ENCODE measurements at regions not wholly inside any gene's neighbourhood (a gene's known extent, or its start where the extent isn't known, plus 50 kb on each side); places are given as distances from the start of the nearest gene placed in this dataset.
"Not testable (repeated sequence)": the region's sequence is repeated elsewhere in the genome, so short reads cannot be mapped to it uniquely, and the experiment has no call there.

DNA sequence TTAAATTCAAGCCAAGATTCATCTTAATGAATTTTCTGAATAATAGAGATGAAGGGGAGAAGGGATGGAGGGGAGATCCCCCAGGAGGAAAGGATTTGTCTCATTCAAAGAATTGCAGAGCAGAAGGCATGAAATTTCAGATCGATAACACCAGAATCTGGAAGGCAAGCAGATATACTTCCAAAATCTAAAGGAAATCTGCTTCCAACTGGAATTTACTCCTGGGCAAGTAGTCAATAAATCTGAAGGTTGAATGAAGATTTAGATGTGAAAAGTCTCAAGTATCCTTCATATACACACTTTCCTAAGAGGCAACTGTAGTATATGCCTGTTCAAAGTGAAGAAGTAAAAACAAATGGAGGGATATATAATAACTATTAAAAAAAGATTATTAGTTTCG, 1190.8 kb upstream of the CELF4 start:
- H3K27ac Mint-ChIP-seq: no peak overlapping the region
- Histone ChIP-seq H3K4me1 (ENCODE audit: insufficient read depth, low read length) (no peaks in the 10 kb centered on the region), H3K27ac (ENCODE audit: low read depth, low read length) (no peak overlapping the region), H3K9me3 (ENCODE audit: low read length) (no peaks in the 10 kb centered on the region), H3K27me3 (ENCODE audit: insufficient read depth, low read length, poor library complexity, severe bottlenecking) (no peaks in the 10 kb centered on the region), H3K4me3 (ENCODE audit: low read length) (no peak overlapping the region), H3K36me3 (ENCODE audit: insufficient read depth, low read length) (no peaks in the 10 kb centered on the region)
- H3K4me1 Mint-ChIP-seq: no peaks in the 10 kb centered on the region
- POLR2A ChIA-PET: no interaction called here
- no peaks in the 10 kb centered on the region for H3K36me3 Mint-ChIP-seq
- no peak for DNase-seq
- no peaks in the 10 kb centered on the region for H3K27me3 Mint-ChIP-seq
- H3K9me3 Mint-ChIP-seq: peaks cover 0 to 12% (median 4%) of the 10 kb centered on the region in 5 donors
- H3K4me3 Mint-ChIP-seq: no peak overlapping the region
- CTCF ChIA-PET: no interaction called here

DNA sequence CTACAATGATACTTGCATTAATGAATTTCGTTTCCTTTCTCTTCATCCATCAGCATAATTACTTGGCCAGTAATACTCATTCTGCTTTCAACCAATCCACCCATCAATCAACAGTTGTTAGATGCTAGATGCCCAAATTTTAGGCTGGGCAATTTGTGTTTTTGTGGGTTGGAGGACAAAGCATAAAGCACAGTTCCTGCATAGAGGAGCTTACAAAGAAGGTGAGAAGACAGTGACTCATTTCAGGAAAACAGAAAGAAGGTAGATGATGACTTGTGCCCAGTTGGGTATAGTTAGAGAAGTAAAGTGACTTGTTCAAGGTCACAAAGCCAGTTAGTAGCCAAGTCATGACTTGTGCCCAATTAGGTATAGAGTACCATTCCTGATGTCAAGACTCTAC, 1186.8 kb upstream of the CELF4 start:
- no peaks in the 10 kb centered on the region for H3K27me3 ChIP-seq (ENCODE audit: insufficient read depth, low read length, poor library complexity, severe bottlenecking)
- H3K36me3 ChIP-seq (ENCODE audit: insufficient read depth, low read length): no peaks in the 10 kb centered on the region
- no peak overlapping the region for H3K27ac ChIP-seq (ENCODE audit: low read depth, low read length)
- H3K27ac Mint-ChIP-seq: no peak overlapping the region
- no peak overlapping the region for H3K4me3 ChIP-seq (ENCODE audit: low read length)
- no peaks in the 10 kb centered on the region for H3K4me1 ChIP-seq (ENCODE audit: insufficient read depth, low read length)
- no peak for DNase-seq
- no peaks in the 10 kb centered on the region for H3K27me3 Mint-ChIP-seq
- ChIA-PET CTCF (no interaction called here), POLR2A (no interaction called here)
- no peaks in the 10 kb centered on the region for H3K9me3 ChIP-seq (ENCODE audit: low read length)
- no peaks in the 10 kb centered on the region for H3K4me1 Mint-ChIP-seq
- H3K9me3 Mint-ChIP-seq: peaks cover 0 to 7% (median 0%) of the 10 kb centered on the region in 5 donors
- no peak overlapping the region for H3K4me3 Mint-ChIP-seq
- no peaks in the 10 kb centered on the region for H3K36me3 Mint-ChIP-seq

DNA sequence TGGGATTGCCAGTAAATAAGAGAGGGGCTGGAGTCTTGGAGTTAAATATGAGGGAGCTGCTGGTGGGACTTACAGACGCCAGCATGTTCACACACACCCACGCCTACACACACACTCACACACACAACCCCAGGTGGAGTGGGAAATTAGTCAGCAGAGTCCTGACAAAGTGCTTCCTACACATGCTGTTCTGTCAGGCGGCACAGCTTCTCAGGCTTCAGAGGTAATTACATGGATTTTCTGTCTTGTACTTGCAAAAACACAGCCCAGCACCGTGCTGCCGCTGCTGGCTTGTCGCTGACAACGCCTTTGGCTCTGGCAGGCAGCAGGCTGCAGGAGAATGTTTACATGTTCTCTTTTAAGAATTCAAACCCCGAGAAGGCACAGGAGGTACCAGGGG, 1186.3 kb upstream of the CELF4 start:
- H3K9me3 ChIP-seq (ENCODE audit: low read length): no peaks in the 10 kb centered on the region
- Mint-ChIP-seq H3K36me3 (no peaks in the 10 kb centered on the region), H3K4me1 (no peaks in the 10 kb centered on the region), H3K9me3 (peaks cover 0 to 7% (median 1%) of the 10 kb centered on the region in 5 donors), H3K4me3 (no peak overlapping the region), H3K27me3 (no peaks in the 10 kb centered on the region), H3K27ac (no peak overlapping the region)
- no peaks in the 10 kb centered on the region for H3K27me3 ChIP-seq (ENCODE audit: insufficient read depth, low read length, poor library complexity, severe bottlenecking)
- no peak overlapping the region for H3K4me3 ChIP-seq (ENCODE audit: low read length)
- no peaks in the 10 kb centered on the region for H3K4me1 ChIP-seq (ENCODE audit: insufficient read depth, low read length)
- no peak for DNase-seq
- CTCF ChIA-PET: no interaction called here
- H3K27ac ChIP-seq (ENCODE audit: low read depth, low read length): no peak overlapping the region
- POLR2A ChIA-PET: no interaction called here
- H3K36me3 ChIP-seq (ENCODE audit: insufficient read depth, low read length): no peaks in the 10 kb centered on the region

DNA sequence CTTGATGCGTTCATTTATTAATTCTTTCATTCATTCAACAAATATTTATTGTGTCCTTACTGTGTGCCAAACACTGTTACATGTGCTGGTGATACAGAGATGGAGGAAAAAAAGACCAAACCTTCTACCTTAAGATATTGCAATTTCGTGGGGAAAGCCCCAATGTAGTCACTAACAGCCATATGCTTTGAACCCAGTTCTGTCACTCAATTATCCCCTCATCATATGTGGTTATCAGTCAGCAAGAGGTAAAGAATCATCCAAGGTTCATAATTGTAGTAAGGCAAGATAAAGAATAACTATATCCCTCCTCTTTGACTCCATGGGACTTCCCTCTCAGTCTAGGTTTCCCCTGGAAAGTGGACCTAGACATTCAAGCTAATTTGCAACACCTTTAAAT, 1185.6 kb upstream of the CELF4 start:
- Histone ChIP-seq H3K27ac (ENCODE audit: low read depth, low read length) (no peak overlapping the region), H3K27me3 (ENCODE audit: insufficient read depth, low read length, poor library complexity, severe bottlenecking) (no peaks in the 10 kb centered on the region), H3K4me1 (ENCODE audit: insufficient read depth, low read length) (no peaks in the 10 kb centered on the region), H3K36me3 (ENCODE audit: insufficient read depth, low read length) (no peaks in the 10 kb centered on the region), H3K9me3 (ENCODE audit: low read length) (no peaks in the 10 kb centered on the region), H3K4me3 (ENCODE audit: low read length) (no peak overlapping the region)
- ChIA-PET POLR2A (no interaction called here), CTCF (no interaction called here)
- peaks cover 0 to 9% (median 1%) of the 10 kb centered on the region in 5 donors for H3K9me3 Mint-ChIP-seq
- H3K27ac Mint-ChIP-seq: no peak overlapping the region
- no peak overlapping the region for H3K4me3 Mint-ChIP-seq
- H3K36me3 Mint-ChIP-seq: no peaks in the 10 kb centered on the region
- no peak for DNase-seq
- H3K4me1 Mint-ChIP-seq: no peaks in the 10 kb centered on the region
- no peaks in the 10 kb centered on the region for H3K27me3 Mint-ChIP-seq

DNA sequence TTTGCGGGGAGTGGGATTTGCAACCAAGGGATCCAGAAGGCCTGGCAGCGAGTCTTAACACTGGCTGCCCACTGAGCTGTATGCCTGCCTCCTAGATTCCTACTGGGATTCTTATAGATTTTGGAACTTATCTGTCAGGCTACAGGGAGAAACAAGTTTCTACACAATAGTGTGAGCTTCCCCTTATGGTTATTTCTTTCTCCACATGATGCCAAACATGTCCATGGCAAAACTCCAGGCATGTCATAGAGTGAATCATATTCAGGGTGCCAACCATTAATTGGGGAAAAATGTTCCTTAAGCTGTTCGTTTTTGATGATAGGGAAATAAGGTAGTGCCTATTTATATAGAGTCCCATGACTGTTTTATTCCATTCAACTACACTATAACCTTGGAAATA, 1185.2 kb upstream of the CELF4 start:
- Mint-ChIP-seq H3K27me3 (peaks cover 0 to under 1% of the 10 kb centered on the region in 2 donors), H3K27ac (no peak overlapping the region), H3K4me3 (no peak overlapping the region), H3K4me1 (no peaks in the 10 kb centered on the region), H3K36me3 (no peaks in the 10 kb centered on the region), H3K9me3 (peaks cover 0 to 9% (median 1%) of the 10 kb centered on the region in 5 donors)
- Histone ChIP-seq H3K4me1 (ENCODE audit: insufficient read depth, low read length) (no peaks in the 10 kb centered on the region), H3K27ac (ENCODE audit: low read depth, low read length) (no peak overlapping the region), H3K4me3 (ENCODE audit: low read length) (no peak overlapping the region), H3K9me3 (ENCODE audit: low read length) (no peaks in the 10 kb centered on the region), H3K36me3 (ENCODE audit: insufficient read depth, low read length) (no peaks in the 10 kb centered on the region), H3K27me3 (ENCODE audit: insufficient read depth, low read length, poor library complexity, severe bottlenecking) (no peaks in the 10 kb centered on the region)
- DNase-seq: no peak
- ChIA-PET CTCF (no interaction called here), POLR2A (no interaction called here)

DNA sequence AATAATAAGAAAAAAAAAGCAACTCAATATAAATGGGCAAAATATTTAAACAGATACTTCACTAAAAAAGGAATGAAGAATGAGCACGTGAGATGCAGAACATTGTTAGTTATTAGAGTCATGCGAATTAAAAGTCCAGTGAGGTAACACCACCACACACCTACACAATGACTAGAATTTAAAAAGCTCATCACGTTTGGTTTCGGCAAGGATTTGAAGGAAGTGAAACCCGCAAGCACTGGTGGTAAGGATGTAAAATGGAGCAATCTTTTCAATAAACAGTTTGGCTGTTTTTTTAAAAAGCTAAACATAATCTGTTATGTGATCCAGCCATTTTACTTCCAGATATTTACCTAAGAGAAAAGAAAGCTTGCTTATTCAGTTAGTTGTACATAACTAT, 1181.6 kb upstream of the CELF4 start:
- no peak overlapping the region for H3K27ac ChIP-seq (ENCODE audit: low read depth, low read length)
- H3K4me1 ChIP-seq (ENCODE audit: insufficient read depth, low read length): no peaks in the 10 kb centered on the region
- Mint-ChIP-seq H3K4me3 (no peak overlapping the region), H3K9me3 (peaks cover 0 to 12% (median 3%) of the 10 kb centered on the region in 5 donors), H3K4me1 (no peaks in the 10 kb centered on the region), H3K27me3 (peaks cover 0 to 1% of the 10 kb centered on the region in 2 donors), H3K36me3 (no peaks in the 10 kb centered on the region), H3K27ac (no peak overlapping the region)
- no peaks in the 10 kb centered on the region for H3K9me3 ChIP-seq (ENCODE audit: low read length)
- H3K27me3 ChIP-seq (ENCODE audit: insufficient read depth, low read length, poor library complexity, severe bottlenecking): no peaks in the 10 kb centered on the region
- no peak for DNase-seq
- H3K4me3 ChIP-seq (ENCODE audit: low read length): no peak overlapping the region
- ChIA-PET CTCF (no interaction called here), POLR2A (no interaction called here)
- no peaks in the 10 kb centered on the region for H3K36me3 ChIP-seq (ENCODE audit: insufficient read depth, low read length)

DNA sequence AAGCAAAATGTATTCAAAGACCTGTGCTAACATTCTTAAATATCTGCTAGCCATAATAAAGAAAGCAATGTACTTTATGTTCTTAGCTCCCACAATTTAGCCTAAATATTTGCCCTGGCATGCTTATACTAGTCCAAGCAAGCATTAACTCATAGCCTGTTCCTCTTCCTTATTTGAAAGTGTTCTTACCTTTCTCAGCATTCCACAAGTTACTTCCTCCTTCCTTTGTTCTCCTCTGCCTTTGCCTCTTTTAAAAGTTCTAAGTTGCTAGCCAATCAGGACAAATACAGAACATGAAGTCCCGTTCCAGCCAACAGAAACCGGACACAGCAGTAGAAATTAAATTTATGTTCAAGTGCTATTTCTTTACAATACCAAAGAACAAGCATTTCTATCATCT, 1154.6 kb upstream of the CELF4 start:
- POLR2A ChIA-PET; DNase-seq; CTCF ChIA-PET; H3K36me3 Mint-ChIP-seq; H3K9me3 ChIP-seq (ENCODE audit: low read length); H3K4me1 ChIP-seq (ENCODE audit: insufficient read depth, low read length); H3K36me3 ChIP-seq (ENCODE audit: insufficient read depth, low read length); H3K27me3 Mint-ChIP-seq; H3K4me3 Mint-ChIP-seq; H3K27ac ChIP-seq (ENCODE audit: low read depth, low read length); H3K27me3 ChIP-seq (ENCODE audit: insufficient read depth, low read length, poor library complexity, severe bottlenecking); H3K4me3 ChIP-seq (ENCODE audit: low read length); H3K4me1 Mint-ChIP-seq; H3K27ac Mint-ChIP-seq: not testable (repeated sequence)
- H3K9me3 Mint-ChIP-seq: peaks cover 0 to 11% (median 8%) of the 10 kb centered on the region in 5 donors

DNA sequence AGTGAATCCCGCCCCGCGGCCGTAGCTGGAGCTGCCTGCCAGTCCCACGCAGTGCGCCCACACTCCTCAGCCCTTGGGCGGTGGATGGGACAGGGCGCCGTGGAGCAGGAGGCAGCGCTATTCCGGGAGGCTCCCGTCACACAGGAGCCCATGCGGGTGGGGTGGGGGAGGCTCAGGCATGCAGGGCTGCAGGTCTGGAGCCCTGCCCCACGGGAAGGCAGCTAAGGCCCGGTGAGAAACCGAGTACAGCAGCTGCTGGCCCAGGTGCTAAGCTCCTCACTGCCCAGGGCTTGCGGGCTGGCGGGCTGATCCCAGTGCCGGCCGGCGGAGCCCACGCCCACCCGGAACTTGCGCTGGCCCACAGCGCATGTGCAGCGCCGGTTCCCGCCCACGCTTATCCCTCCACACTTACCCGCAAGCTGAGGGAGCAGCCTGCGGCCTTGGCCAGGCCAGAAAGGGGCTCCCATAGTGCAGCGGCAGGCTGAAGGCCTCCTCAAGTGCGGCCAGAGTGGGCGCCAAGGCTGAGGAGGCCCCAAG, 1152.8 kb upstream of the CELF4 start:
- Histone ChIP-seq H3K9me3 (ENCODE audit: low read length) (peaks cover 3% of the 10 kb centered on the region), H3K4me1 (ENCODE audit: insufficient read depth, low read length) (no peaks in the 10 kb centered on the region), H3K27me3 (ENCODE audit: insufficient read depth, low read length, poor library complexity, severe bottlenecking) (no peaks in the 10 kb centered on the region), H3K4me3 (ENCODE audit: low read length) (no peak overlapping the region), H3K27ac (ENCODE audit: low read depth, low read length) (no peak overlapping the region), H3K36me3 (ENCODE audit: insufficient read depth, low read length) (no peaks in the 10 kb centered on the region)
- peaks cover 0 to 11% (median 8%) of the 10 kb centered on the region in 5 donors for H3K9me3 Mint-ChIP-seq
- no peaks in the 10 kb centered on the region for H3K27me3 Mint-ChIP-seq
- H3K27ac Mint-ChIP-seq: no peak overlapping the region
- CTCF ChIA-PET: no interaction called here
- H3K4me3 Mint-ChIP-seq: no peak overlapping the region
- H3K4me1 Mint-ChIP-seq: no peaks in the 10 kb centered on the region
- POLR2A ChIA-PET: no interaction called here
- DNase-seq: no peak
- no peaks in the 10 kb centered on the region for H3K36me3 Mint-ChIP-seq

DNA sequence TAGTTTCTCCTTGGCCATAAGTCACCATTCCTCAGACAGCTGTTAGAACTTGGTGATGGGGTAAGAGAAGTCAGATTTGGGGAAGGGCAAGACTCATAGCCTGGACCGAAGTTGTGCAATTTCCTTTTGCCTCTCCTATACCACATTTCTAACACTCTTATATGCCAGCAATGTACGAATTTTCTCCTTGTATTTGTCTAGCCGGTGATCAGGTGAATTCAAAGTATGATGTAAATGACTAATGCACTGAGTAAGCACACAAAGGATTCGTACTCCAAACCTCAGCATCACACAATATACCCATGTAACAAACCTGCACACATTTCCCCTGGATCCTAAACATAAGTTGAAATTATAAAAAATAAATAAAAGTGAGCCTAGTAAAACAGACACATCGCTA, 1143.5 kb upstream of the CELF4 start:
- Mint-ChIP-seq H3K27ac (no peak overlapping the region), H3K27me3 (no peaks in the 10 kb centered on the region), H3K4me1 (no peaks in the 10 kb centered on the region), H3K9me3 (peaks cover 0 to 8% (median 0%) of the 10 kb centered on the region in 5 donors), H3K36me3 (no peaks in the 10 kb centered on the region), H3K4me3 (no peak overlapping the region)
- no peak overlapping the region for H3K4me3 ChIP-seq (ENCODE audit: low read length)
- no peaks in the 10 kb centered on the region for H3K9me3 ChIP-seq (ENCODE audit: low read length)
- no peak overlapping the region for H3K27ac ChIP-seq (ENCODE audit: low read depth, low read length)
- H3K36me3 ChIP-seq (ENCODE audit: insufficient read depth, low read length): no peaks in the 10 kb centered on the region
- H3K27me3 ChIP-seq (ENCODE audit: insufficient read depth, low read length, poor library complexity, severe bottlenecking): no peaks in the 10 kb centered on the region
- DNase-seq: no peak
- H3K4me1 ChIP-seq (ENCODE audit: insufficient read depth, low read length): no peaks in the 10 kb centered on the region
- POLR2A ChIA-PET: no interaction called here
- CTCF ChIA-PET: no interaction called here

Data from CD8-positive, alpha-beta memory T cell (primary cell).